Body of pancreas (tissue), 4 donors: ENCODE measurements at regions not wholly inside any gene's neighbourhood (a gene's known extent, or its start where the extent isn't known, plus 50 kb on each side); places are given as distances from the start of the nearest gene placed in this dataset.

Experiments used
- ATAC-seq: fragments of 150-250 bp; one replicate; pipeline ENCODE4 v1.9.1; 2016
- DNase-seq, 4 donors: peaks; one replicate each; pipeline ENCODE4 v3.0.0-alpha.2; 2019
- H3K27ac ChIP-seq, 4 donors: fragments of 200-600 bp; sonication (generic); 1 replicate in 3 of 4; 2 replicates in 1 of 4; pipeline versions ENCODE4 v1.5.1 to v1.6.1; 2016 to 2019; ENCODE audit warnings: mild to moderate bottlenecking in 1 of 4, mixed read lengths in 1 of 4, moderate library complexity in 1 of 4
- H3K27me3 ChIP-seq, 2 donors: fragments of 200-600 bp; sonication (generic); one replicate each; pipeline ENCODE4 v1.6.0; 2016; ENCODE audit warnings: mild to moderate bottlenecking in 1 of 2
- H3K36me3 ChIP-seq, 2 donors: fragments of 200-600 bp; sonication (generic); replicated peaks in 1 of 2; 2 replicates each; pipeline ENCODE4 v1.5.1; 2016; ENCODE audit warnings: low read depth in 2 of 2; ENCODE audit not compliant: insufficient read depth in 1 of 2
- H3K4me1 ChIP-seq: fragments of 200-600 bp; sonication (generic); one replicate; pipeline ENCODE4 v1.6.0; 2016
- H3K4me3 ChIP-seq, 2 donors: fragments of 200-600 bp; sonication (generic); 1 replicate in 1 of 2; 2 replicates in 1 of 2; pipeline ENCODE4 v1.5.1; 2016 to 2019
- H3K9me3 ChIP-seq, 3 donors: fragments of 200-600 bp; sonication (generic); 1 replicate in 2 of 3; 2 replicates in 1 of 3; pipeline ENCODE4 v1.5.1; 2016
- POLR2A ChIP-seq, 3 donors: fragments of 450-650 bp; IDR thresholded peaks; one replicate each; pipeline ENCODE4 v1.6.1; 2016; ENCODE audit warnings: antibody characterized with exemption in 3 of 3, mild to moderate bottlenecking in 2 of 3
- WGBS, 2 donors: methylation state at CpG; one replicate each; pipeline ENCODE4 v1.1.5; 2017; 5-methylcytosine and 5-hydroxymethylcytosine counted together
- intact Hi-C: fragments of 100-400 bp; cut with DNase I; formaldehyde crosslinking; loops from one replicate; pipeline ENCODE4 v1.15.1; 2023
- TF ChIP-seq, protein P1 (sequence below), 7 experiments: fragments of 450-650 bp in 4 of 7; fragments of 200-600 bp in 3 of 7; sonication (generic) in 3 of 7; IDR thresholded peaks; one replicate each; pipeline ENCODE4 v1.5.1; 2016 to 2019; ENCODE audit warnings: antibody characterized with exemption in 7 of 7

DNA sequence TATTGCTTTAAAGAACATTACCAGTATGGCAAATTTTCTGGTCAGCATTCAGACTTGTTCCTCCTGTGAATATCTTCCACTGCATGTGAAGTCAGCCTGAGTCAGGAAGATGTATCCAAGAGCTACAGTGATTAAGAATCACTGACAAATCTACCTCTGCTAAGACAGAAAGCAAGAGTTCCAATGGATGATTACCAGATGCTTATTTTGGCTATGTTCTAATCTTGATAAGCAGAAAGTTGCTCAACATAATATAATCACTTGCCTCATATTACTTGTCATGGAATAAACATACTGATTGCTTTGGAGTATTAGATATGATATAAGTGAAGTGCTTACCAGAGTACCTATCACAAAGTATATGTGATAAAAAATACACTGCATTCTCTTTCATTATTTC is 738.1 kb downstream of the ADGRL2 start:
- DNase-seq = no peak
- no peaks in the 10 kb centered on the region for H3K27me3 ChIP-seq
- no peak for ATAC-seq
- intact Hi-C loops = no loop called here
- no peaks in the 10 kb centered on the region for H3K36me3 ChIP-seq
- TF ChIP-seq, protein P1, sequence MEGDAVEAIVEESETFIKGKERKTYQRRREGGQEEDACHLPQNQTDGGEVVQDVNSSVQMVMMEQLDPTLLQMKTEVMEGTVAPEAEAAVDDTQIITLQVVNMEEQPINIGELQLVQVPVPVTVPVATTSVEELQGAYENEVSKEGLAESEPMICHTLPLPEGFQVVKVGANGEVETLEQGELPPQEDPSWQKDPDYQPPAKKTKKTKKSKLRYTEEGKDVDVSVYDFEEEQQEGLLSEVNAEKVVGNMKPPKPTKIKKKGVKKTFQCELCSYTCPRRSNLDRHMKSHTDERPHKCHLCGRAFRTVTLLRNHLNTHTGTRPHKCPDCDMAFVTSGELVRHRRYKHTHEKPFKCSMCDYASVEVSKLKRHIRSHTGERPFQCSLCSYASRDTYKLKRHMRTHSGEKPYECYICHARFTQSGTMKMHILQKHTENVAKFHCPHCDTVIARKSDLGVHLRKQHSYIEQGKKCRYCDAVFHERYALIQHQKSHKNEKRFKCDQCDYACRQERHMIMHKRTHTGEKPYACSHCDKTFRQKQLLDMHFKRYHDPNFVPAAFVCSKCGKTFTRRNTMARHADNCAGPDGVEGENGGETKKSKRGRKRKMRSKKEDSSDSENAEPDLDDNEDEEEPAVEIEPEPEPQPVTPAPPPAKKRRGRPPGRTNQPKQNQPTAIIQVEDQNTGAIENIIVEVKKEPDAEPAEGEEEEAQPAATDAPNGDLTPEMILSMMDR (IDR thresholded peaks at IDR 0.05) = no peak
- TF ChIP-seq POLR2A (IDR thresholded peaks at IDR 0.05) = no peak
- H3K9me3 ChIP-seq = no peaks in the 10 kb centered on the region
- H3K4me1 ChIP-seq = no peaks in the 10 kb centered on the region
- no peak overlapping the region for H3K27ac ChIP-seq
- H3K4me3 ChIP-seq = no peak overlapping the region

DNA sequence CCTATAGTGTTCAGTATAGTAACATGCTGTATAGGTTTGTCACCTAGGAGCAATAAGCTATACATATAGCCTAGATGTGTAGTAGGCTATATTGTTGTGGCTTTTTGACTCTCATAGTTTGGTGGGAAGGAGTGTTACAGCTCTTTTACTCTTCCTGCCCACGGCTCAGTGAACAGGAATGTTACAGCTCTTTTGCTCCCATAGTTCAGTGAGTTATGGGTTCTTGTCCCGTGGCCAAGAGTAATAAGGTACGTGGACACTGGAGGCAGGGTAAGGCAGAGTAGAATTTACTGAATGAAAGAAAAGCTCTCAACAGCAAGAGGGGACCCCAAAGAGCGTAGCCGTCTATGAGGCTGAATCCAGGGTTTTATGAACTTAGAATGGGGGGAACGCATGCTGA is 734.3 kb downstream of the ADGRL2 start:
- no peaks in the 10 kb centered on the region for H3K36me3 ChIP-seq
- intact Hi-C loops = no loop called here
- H3K4me3 ChIP-seq = no peak overlapping the region
- no peaks in the 10 kb centered on the region for H3K4me1 ChIP-seq
- no peak for ATAC-seq
- no peak for TF ChIP-seq POLR2A (IDR thresholded peaks at IDR 0.05)
- TF ChIP-seq, protein P1 (IDR thresholded peaks at IDR 0.05) = no peak
- no peak for DNase-seq
- H3K9me3 ChIP-seq = no peaks in the 10 kb centered on the region
- no peak overlapping the region for H3K27ac ChIP-seq
- no peaks in the 10 kb centered on the region for H3K27me3 ChIP-seq
- 80% methylated on average over 6 of the region's 6 CpGs for WGBS, 2 donors

DNA sequence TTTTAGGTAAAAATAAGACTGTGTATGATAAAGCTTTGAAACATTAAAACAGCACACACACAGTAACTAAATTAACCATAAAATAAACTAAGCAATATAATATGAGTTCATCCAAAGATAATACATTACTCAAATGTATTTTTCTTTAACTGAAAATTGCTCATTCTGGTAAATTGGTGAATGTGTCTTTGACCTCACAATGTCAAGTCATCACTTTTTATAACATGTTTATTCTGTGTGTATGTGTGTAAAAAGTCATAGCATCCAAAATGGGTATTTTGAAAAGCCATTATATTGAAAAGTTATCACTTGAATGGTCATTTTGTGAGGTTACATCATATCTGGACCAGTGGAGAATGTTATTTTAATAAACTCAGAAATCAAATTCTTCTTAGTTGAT is 724.6 kb downstream of the ADGRL2 start:
- Histone ChIP-seq H3K27ac (no peak overlapping the region), H3K36me3 (no peaks in the 10 kb centered on the region), H3K4me3 (no peak overlapping the region), H3K27me3 (no peaks in the 10 kb centered on the region), H3K4me1 (no peaks in the 10 kb centered on the region), H3K9me3 (no peaks in the 10 kb centered on the region)
- DNase-seq = no peak
- TF ChIP-seq, protein P1 (IDR thresholded peaks at IDR 0.05) = no peak
- no peak for TF ChIP-seq POLR2A (IDR thresholded peaks at IDR 0.05)
- ATAC-seq = no peak
- intact Hi-C loops = no loop called here

DNA sequence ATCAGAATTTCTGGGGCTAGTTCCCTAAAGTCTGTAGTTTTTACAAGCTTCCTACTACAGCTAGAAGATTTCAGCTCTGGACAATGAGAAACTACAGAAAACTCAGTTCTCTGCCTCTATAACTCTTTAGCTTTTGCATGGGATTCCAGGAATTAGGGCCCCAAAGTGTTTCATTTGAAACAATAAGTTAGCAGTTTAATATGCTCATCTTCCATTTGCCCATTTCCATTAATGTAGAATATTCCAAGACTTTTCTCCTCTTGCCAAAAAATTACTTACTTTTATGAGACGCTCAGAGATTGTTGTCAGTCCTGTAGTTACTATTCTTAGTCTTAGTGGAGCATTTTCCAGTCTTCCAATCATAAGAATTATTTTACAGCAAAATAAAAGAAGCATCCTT is 719.9 kb downstream of the ADGRL2 start:
- ATAC-seq = no peak
- H3K36me3 ChIP-seq = no peaks in the 10 kb centered on the region

DNA sequence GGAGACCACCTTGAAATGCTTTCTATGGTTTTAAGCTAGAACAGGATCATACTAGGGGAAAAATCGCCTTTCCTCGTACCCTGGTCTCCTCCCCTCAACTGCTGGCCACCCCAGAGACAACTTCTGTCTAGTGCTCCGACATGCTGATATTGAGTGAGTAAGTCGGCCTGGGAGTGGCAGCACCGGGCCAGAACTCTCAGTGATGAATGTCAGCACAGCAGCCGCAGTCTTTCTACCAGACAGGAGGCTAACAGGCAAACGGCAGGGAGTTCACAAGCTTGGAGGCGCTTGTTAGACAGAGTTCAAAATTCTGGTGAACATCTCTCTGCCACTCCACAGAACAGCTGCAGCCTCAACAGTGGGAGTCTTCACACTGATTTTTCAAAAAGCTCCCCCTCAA is 716.9 kb downstream of the ADGRL2 start:
- no peak overlapping the region for H3K27ac ChIP-seq
- H3K4me1 ChIP-seq = no peaks in the 10 kb centered on the region
- ATAC-seq (no peak), DNase-seq (peak in 3 of 4 donors; percentile 17 to 35 (median 21))
- WGBS, 2 donors = 33 to 37% methylated on average over 8 of the region's 8 CpGs
- H3K4me3 ChIP-seq = no peak overlapping the region
- intact Hi-C loops = no loop called here
- H3K27me3 ChIP-seq = no peaks in the 10 kb centered on the region
- H3K9me3 ChIP-seq = no peaks in the 10 kb centered on the region
- no peaks in the 10 kb centered on the region for H3K36me3 ChIP-seq
- no peak for TF ChIP-seq POLR2A (IDR thresholded peaks at IDR 0.05)
- TF ChIP-seq, protein P1 (IDR thresholded peaks at IDR 0.05) = peak in 1 of 7 experiments; percentile 13

More for the DNA sequence above, 719.9 kb downstream of the ADGRL2 start:
- Histone ChIP-seq H3K27ac (no peak overlapping the region), H3K27me3 (no peaks in the 10 kb centered on the region), H3K4me1 (no peaks in the 10 kb centered on the region), H3K4me3 (no peak overlapping the region), H3K9me3 (no peaks in the 10 kb centered on the region)
- DNase-seq = no peak
- WGBS, 2 donors = 56 to 67% methylated on average over 1 of the region's 1 CpG
- intact Hi-C loops = no loop called here
- TF ChIP-seq, protein P1 (IDR thresholded peaks at IDR 0.05) = no peak
- no peak for TF ChIP-seq POLR2A (IDR thresholded peaks at IDR 0.05)
